Fibroblast of peridontal ligament (primary cell): ENCODE measurements at regions not wholly inside any gene's neighbourhood (a gene's known extent, or its start where the extent isn't known, plus 50 kb on each side); places are given as distances from the start of the nearest gene placed in this dataset.

Experiments
- DNase-seq: peaks from one replicate; pipeline ENCODE4 v3.0.0-alpha.2; 2010; ENCODE audit errors: extremely low read depth

GRCh38 chr2:196566961-196567666 lies 72.4 kb upstream of the CCDC150 start:
- DNase-seq = peak; percentile 77

DNA sequence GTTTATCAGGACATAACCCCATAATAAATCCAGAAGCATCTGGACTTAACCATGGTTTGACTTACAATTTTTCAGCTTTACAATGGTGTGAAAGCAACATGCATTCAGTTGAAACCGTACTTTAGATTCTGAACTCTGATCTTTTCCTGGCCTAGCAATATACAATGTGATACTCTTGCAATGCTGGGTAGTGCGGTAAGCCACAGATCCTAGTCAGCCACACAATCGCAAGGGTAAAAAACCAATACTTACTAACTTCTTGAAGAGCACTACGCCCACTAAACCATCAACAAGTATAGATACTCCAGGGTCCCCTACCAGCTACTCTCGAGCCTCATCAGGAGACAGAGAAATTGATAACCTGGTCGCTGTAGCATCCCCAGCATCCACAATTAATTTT lies 71.0 kb upstream of the CCDC150 start:
- no peak for DNase-seq

DNA sequence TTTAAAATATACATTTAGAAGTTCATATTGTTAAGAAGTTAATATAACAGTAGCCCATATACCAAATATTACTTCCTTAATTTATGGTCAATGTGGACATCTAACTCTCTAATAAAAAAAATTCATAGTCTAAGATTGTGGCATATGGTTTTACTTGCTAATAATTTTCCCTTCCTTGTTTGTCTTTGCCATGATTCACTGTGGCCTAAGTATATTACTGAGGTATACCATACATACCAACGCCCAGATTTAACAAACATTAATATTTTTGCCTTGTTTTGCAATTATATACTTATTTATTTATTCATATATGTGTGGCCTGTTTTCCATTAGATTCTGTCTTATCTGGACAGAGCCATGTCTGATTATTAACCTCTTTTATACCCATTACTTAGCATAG lies 54.6 kb upstream of the CCDC150 start:
- DNase-seq = no peak

GRCh38 chr2:196586511-196586991 lies 53.0 kb upstream of the CCDC150 start:
- peak; percentile 84 for DNase-seq

DNA sequence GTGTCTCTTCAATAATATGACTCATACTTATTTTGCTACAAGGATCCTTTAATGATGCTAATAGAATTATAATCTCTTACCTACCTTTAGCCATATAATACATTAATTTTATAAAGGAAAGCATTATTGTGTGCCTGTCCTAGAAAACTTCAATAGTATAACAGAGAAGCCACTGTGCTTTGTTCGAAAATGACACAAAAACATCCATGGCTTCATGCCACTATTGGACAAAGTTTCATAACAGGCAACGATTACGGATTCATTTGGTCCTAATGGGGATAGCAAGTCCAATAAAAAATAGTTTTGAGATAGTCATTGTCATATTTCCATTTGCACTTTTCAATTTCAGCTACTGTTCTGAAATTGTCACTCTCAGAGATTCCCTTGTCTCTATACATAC lies 52.5 kb upstream of the CCDC150 start:
- no peak for DNase-seq

GRCh38 chr2:196587739-196588138 lies 51.8 kb upstream of the CCDC150 start:
- no peak for DNase-seq

DNA sequence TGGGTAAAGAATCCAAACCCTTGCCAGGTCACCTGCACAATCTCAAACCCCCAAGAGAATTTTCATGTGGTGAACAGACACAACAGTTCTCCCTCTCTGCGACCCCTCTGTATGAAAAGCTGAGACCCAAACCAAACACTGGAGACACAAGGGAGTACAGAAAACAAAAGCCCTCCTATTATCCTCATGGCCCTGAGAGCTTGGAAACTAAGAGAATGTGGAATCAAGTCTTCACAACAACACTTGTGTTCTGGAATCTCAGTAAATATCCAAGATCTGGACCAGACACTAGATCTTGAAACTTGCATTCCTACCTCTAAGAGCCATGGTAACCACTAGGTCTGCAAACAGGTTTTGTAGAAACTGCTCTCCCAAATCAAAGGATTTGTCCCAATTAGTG lies 50.1 kb upstream of the CCDC150 start:
- no peak for DNase-seq
